IMR-90 (cell line): ENCODE measurements at regions not wholly inside any gene's neighbourhood (a gene's known extent, or its start where the extent isn't known, plus 50 kb on each side); places are given as distances from the start of the nearest gene placed in this dataset.

Experiments
- ATAC-seq: fragments of 200-7000 bp; cut with Tn5 transposase; 2 replicates; pipeline ENCODE4 v1.9.1; 2020; ENCODE audit warnings: low read depth, mild to moderate bottlenecking, moderate library complexity
- BruUV-seq: library from RNA; stranded (reverse); fragments of 400-500 nt; replicated peaks from 2 replicates; lab custom pipeline; 2021; lab: Mats Ljungman, UMichigan
- CTCF ChIA-PET: fragments of 300-600 bp; formaldehyde crosslinking; extraction: SDS; loops from one replicate; lab custom pipeline; 2021; ENCODE audit warnings: antibody characterized with exemption; lab: Yijun Ruan, JAX
- POLR2A ChIA-PET: fragments of 300-600 bp; sonication (Branson Sonifier 250); formaldehyde crosslinking; loops from one replicate; lab custom pipeline; 2022; ENCODE audit warnings: antibody characterized with exemption; ENCODE audit not compliant: unreplicated experiment; lab: Charles Lee
- DNase-seq: peaks from one replicate; pipeline ENCODE4 v3.0.0; 2013
- H2AFZ ChIP-seq: replicated peaks from 2 replicates; pipeline ENCODE3; 2013; ENCODE audit warnings: low read length, mild to moderate bottlenecking; ENCODE audit not compliant: poor library complexity
- H2AK5ac ChIP-seq: 2 replicates; pipeline ENCODE4 v1.6.1; 2013; ENCODE audit warnings: low read depth, low read length, inconsistent platforms
- H2AK9ac ChIP-seq: replicated peaks from 2 replicates; pipeline ENCODE3; 2013; ENCODE audit warnings: mild to moderate bottlenecking, low read depth, low read length, moderate library complexity; ENCODE audit not compliant: poor library complexity
- H2BK120ac ChIP-seq: 2 replicates; pipeline ENCODE4 v1.6.1; 2013; ENCODE audit warnings: low read depth, low read length, inconsistent platforms
- H2BK15ac ChIP-seq: 3 replicates; pipeline ENCODE4 v1.6.1; 2013; ENCODE audit warnings: low read depth, low read length, inconsistent platforms
- H2BK20ac ChIP-seq: 2 replicates; pipeline ENCODE4 v1.6.1; 2013; ENCODE audit warnings: low read depth, mild to moderate bottlenecking, inconsistent platforms, low read length, moderate library complexity
- H2BK5ac ChIP-seq: 2 replicates; pipeline ENCODE4 v1.6.1; 2013; ENCODE audit warnings: mild to moderate bottlenecking, low read depth, low read length, inconsistent platforms; ENCODE audit not compliant: poor library complexity, severe bottlenecking
- H3K14ac ChIP-seq: replicated peaks from 2 replicates; pipeline ENCODE4 v1.6.1; 2013; ENCODE audit warnings: low read depth, low read length, inconsistent platforms
- H3K18ac ChIP-seq: 2 replicates; pipeline ENCODE4 v1.6.1; 2013; ENCODE audit warnings: low read depth, low read length, control low read depth
- H3K23ac ChIP-seq: 2 replicates; pipeline ENCODE4 v1.6.1; 2013; ENCODE audit warnings: low read depth, low read length, inconsistent platforms
- H3K27ac ChIP-seq: 2 replicates; pipeline ENCODE4 v1.5.1; 2013; ENCODE audit warnings: mild to moderate bottlenecking, control low read depth, low read length; ENCODE audit not compliant: insufficient read depth
- H3K27me3 ChIP-seq: 2 replicates; pipeline ENCODE4 v1.6.1; 2013; ENCODE audit warnings: low read length; ENCODE audit not compliant: control insufficient read depth, insufficient read depth
- H3K36me3 ChIP-seq: 2 replicates; pipeline ENCODE4 v1.6.1; 2013; ENCODE audit warnings: low read length, mixed read lengths; ENCODE audit not compliant: control insufficient read depth, insufficient read depth
- H3K4ac ChIP-seq: 2 replicates; pipeline ENCODE4 v1.6.1; 2013; ENCODE audit warnings: low read depth, low read length, inconsistent platforms
- H3K4me1 ChIP-seq: 2 replicates; pipeline ENCODE4 v1.6.1; 2013; ENCODE audit warnings: low read length, mixed read lengths; ENCODE audit not compliant: control insufficient read depth, insufficient read depth
- H3K4me2 ChIP-seq: 2 replicates; pipeline ENCODE4 v1.6.1; 2013; ENCODE audit warnings: low read depth, mild to moderate bottlenecking, control low read depth, low read length, moderate library complexity
- H3K4me3 ChIP-seq: 2 replicates; pipeline ENCODE4 v1.5.1; 2013; ENCODE audit warnings: low read depth, mild to moderate bottlenecking, control low read depth, low read length, moderate library complexity; ENCODE audit not compliant: insufficient read depth
- H3K56ac ChIP-seq: 2 replicates; pipeline ENCODE4 v1.6.1; 2013; ENCODE audit warnings: low read length, inconsistent platforms; ENCODE audit not compliant: insufficient read depth; ENCODE audit errors: extremely low read depth
- H3K79me1 ChIP-seq, 2 experiments: 2 replicates each; pipeline ENCODE4 v1.6.1; 2013; ENCODE audit warnings: low read length in 2 of 2, inconsistent platforms in 1 of 2, low read depth in 1 of 2
- H3K9ac ChIP-seq: 2 replicates; pipeline ENCODE4 v1.6.1; 2013; ENCODE audit warnings: low read depth, low read length, control low read depth
- H3K9me1 ChIP-seq: 2 replicates; pipeline ENCODE4 v1.6.1; 2013; ENCODE audit warnings: low read length, inconsistent platforms; ENCODE audit not compliant: insufficient read depth
- H3K9me3 ChIP-seq: 2 replicates; pipeline ENCODE4 v1.6.1; 2013; ENCODE audit warnings: low read length; ENCODE audit not compliant: control insufficient read depth, insufficient read depth
- H4K20me1 ChIP-seq: 2 replicates; pipeline ENCODE4 v1.6.1; 2013; ENCODE audit warnings: low read length, inconsistent platforms; ENCODE audit not compliant: insufficient read depth
- H4K5ac ChIP-seq: 2 replicates; pipeline ENCODE4 v1.6.1; 2013; ENCODE audit warnings: mild to moderate bottlenecking, low read depth, low read length, control low read depth
- H4K8ac ChIP-seq, 2 experiments: 2 replicates each; pipeline ENCODE4 v1.6.1; 2013; ENCODE audit warnings: low read depth in 2 of 2, low read length in 2 of 2, control low read depth in 1 of 2, inconsistent platforms in 1 of 2
- H4K91ac ChIP-seq: 2 replicates; pipeline ENCODE4 v1.6.1; 2013; ENCODE audit warnings: low read depth, low read length, inconsistent platforms; ENCODE audit not compliant: insufficient read depth
- BHLHE40 ChIP-seq: fragments of 150-350 bp; IDR thresholded peaks from 2 replicates; pipeline ENCODE4 v1.6.1; 2016; ENCODE audit warnings: mild to moderate bottlenecking, low read depth, low read length
- CEBPB ChIP-seq: IDR thresholded peaks from 2 replicates; pipeline ENCODE4 v1.6.1; 2012; ENCODE audit warnings: low read depth, low read length, improper control_type of control experiment
- CTCF ChIP-seq: conservative IDR thresholded peaks from 2 replicates; pipeline ENCODE4 v1.5.1; 2012; ENCODE audit warnings: mild to moderate bottlenecking, low read depth, low read length, improper control_type of control experiment
- ELK1 ChIP-seq: fragments of 150-350 bp; IDR thresholded peaks from 2 replicates; pipeline ENCODE4 v1.6.1; 2016; ENCODE audit warnings: low read depth, mild to moderate bottlenecking, low read length, moderate library complexity, borderline replicate concordance
- FOS ChIP-seq: fragments of 150-350 bp; IDR thresholded peaks from 2 replicates; pipeline ENCODE4 v1.6.1; 2016; ENCODE audit warnings: low read depth, low read length
- MAFK ChIP-seq: IDR thresholded peaks from 2 replicates; pipeline ENCODE4 v1.6.1; 2012; ENCODE audit warnings: low read depth, low read length, improper control_type of control experiment
- MAZ ChIP-seq: IDR thresholded peaks from 2 replicates; pipeline ENCODE4 v1.6.1; 2012; ENCODE audit warnings: low read depth, mild to moderate bottlenecking, low read length, improper control_type of control experiment, moderate library complexity, borderline replicate concordance
- MXI1 ChIP-seq: IDR thresholded peaks from 2 replicates; pipeline ENCODE4 v1.6.1; 2012; ENCODE audit warnings: low read depth, mild to moderate bottlenecking, low read length, moderate library complexity, borderline replicate concordance
- NFE2L2 ChIP-seq: fragments of 150-350 bp; IDR thresholded peaks from 2 replicates; pipeline ENCODE4 v1.6.1; 2016; ENCODE audit warnings: low read depth, mild to moderate bottlenecking, low read length
- POLR2A ChIP-seq: IDR thresholded peaks from 2 replicates; pipeline ENCODE4 v1.6.1; 2012; ENCODE audit warnings: mild to moderate bottlenecking, low read depth, low read length
- RAD21 ChIP-seq: IDR thresholded peaks from 2 replicates; pipeline ENCODE4 v1.6.1; 2012; ENCODE audit warnings: low read length, improper control_type of control experiment
- RCOR1 ChIP-seq: IDR thresholded peaks from 2 replicates; pipeline ENCODE4 v1.6.1; 2012; ENCODE audit warnings: mild to moderate bottlenecking, low read length, improper control_type of control experiment; ENCODE audit not compliant: insufficient replicate concordance
- RFX5 ChIP-seq: IDR thresholded peaks from 2 replicates; pipeline ENCODE4 v1.8.0; 2012; ENCODE audit warnings: low read depth, mild to moderate bottlenecking, low read length, moderate library complexity
- SMC3 ChIP-seq: fragments of 150-350 bp; IDR thresholded peaks from 2 replicates; pipeline ENCODE4 v1.6.1; 2016; ENCODE audit warnings: low read depth, mild to moderate bottlenecking, antibody characterized with exemption, low read length, moderate library complexity
- USF2 ChIP-seq: fragments of 150-350 bp; IDR thresholded peaks from 2 replicates; pipeline ENCODE4 v1.6.1; 2017; ENCODE audit warnings: mild to moderate bottlenecking, antibody characterized with exemption, low read length, low read depth
- WGBS, 2 experiments: methylation state at CpG; one replicate each; pipeline versions ENCODE4 v1.1.5 to v1.1.7; 2013; ENCODE audit warnings: missing lambda C conversion rate in 2 of 2; ENCODE audit not compliant: insufficient read length in 1 of 2; ENCODE audit errors: extremely low coverage in 2 of 2; 5-methylcytosine and 5-hydroxymethylcytosine counted together
- dilution Hi-C: fragments of 300-500 bp; cut with HindIII; formaldehyde crosslinking; loops from one replicate; pipeline ENCODE4 v1.14.3; 2018; ENCODE audit warnings: low sequenced_read_pairs; ENCODE audit not compliant: unreplicated experiment
- in situ Hi-C: fragments of 300-500 bp; cut with MboI; formaldehyde crosslinking; loops from 3 replicates; pipeline ENCODE4 v1.14.3; 2019; ENCODE audit warnings: low sequenced_read_pairs, inconsistent platforms, mixed read lengths
- intact Hi-C: fragments of 100-400 bp; cut with micrococcal nuclease; formaldehyde crosslinking; loops from 2 replicates; pipeline ENCODE4 v1.10.0; 2022

DNA sequence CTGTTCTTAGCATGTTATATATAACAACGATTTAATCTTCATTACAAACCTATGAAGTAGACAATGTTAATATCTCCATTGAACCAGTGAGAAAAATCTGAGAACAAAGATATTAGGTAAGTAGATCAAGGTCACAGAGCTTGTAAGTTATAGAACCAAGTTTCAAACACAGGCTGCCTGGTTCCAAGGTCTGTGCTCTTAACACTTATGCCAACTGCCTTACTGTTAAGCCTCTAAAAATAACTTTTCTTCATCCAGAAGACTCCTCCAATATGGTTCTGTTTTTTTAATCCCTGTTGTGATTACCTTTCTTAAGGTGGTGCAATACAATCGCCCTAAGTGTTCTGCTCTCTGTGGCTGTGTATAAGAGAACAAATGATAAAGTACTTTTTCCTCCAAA is 282.0 kb upstream of the GRID2 start:
- TF ChIP-seq RAD21, result no peak
- TF ChIP-seq POLR2A, result no peak
- TF ChIP-seq RCOR1, result no peak
- no peak for TF ChIP-seq MXI1
- no peak for TF ChIP-seq SMC3
- TF ChIP-seq NFE2L2, result no peak
- no peak for TF ChIP-seq FOS
- TF ChIP-seq ELK1, result no peak
- TF ChIP-seq CEBPB, result no peak
- TF ChIP-seq MAFK, result no peak
- TF ChIP-seq RFX5, result no peak
- no peak for TF ChIP-seq BHLHE40
- TF ChIP-seq USF2, result no peak
- no peak for TF ChIP-seq MAZ
- no peak for TF ChIP-seq CTCF
- dilution Hi-C loops (no loop called here), in situ Hi-C loops (no loop called here), intact Hi-C loops (no loop called here)
- Histone ChIP-seq H3K4me1 (no peaks in the 10 kb centered on the region), H3K4ac (no peak overlapping the region), H2AK9ac (no peak overlapping the region), H2BK120ac (no peak overlapping the region), H4K91ac (no peak overlapping the region), H3K4me3 (no peak overlapping the region), H2BK5ac (no peak overlapping the region), H2BK15ac (no peak overlapping the region), H3K9me3 (peaks cover 2% of the 10 kb centered on the region; the same call in 1 of the 2 replicates), H4K8ac (no peak overlapping the region), H3K27me3 (no peaks in the 10 kb centered on the region), H3K4me2 (no peak overlapping the region), H2AK5ac (no peak overlapping the region), H3K9ac (no peak overlapping the region), H3K27ac (no peak overlapping the region), H3K36me3 (no peaks in the 10 kb centered on the region), H2BK20ac (no peak overlapping the region), H4K20me1 (no peaks in the 10 kb centered on the region), H4K5ac (no peak overlapping the region), H3K79me1 (no peaks in the 10 kb centered on the region), H3K9me1 (no peaks in the 10 kb centered on the region), H3K56ac (no peak overlapping the region), H2AFZ (no peak overlapping the region), H3K14ac (no peak overlapping the region), H3K23ac (no peak overlapping the region), H3K18ac (no peak overlapping the region)
- ChIA-PET POLR2A (no interaction called here), CTCF (no interaction called here)
- ATAC-seq (no peak), DNase-seq (no peak)
- WGBS, 2 experiments, result no CpG with 5 or more reads among the region's 2 CpGs
- no TSS peak for BruUV-seq
